ENCODE measurements at regions not wholly inside any gene's neighbourhood (a gene's known extent, or its start where the extent isn't known, plus 50 kb on each side); places are given as distances from the start of the nearest gene placed in this dataset.

GRCh38 chr13:68257111-68257842, 1027.1 kb upstream of the PCDH9 start:
- no peak for DNase-seq

GRCh38 chr13:68254151-68254550, 1024.0 kb upstream of the PCDH9 start:
- peak in 1 of 3 experiments; percentile 49 for DNase-seq

- peak in 1 of 3 experiments; percentile 36 for DNase-seq
Observed at GRCh38 chr13:68234274-68234673, 1004.1 kb upstream of the PCDH9 start.

GRCh38 chr13:68232351-68233130, 1002.4 kb upstream of the PCDH9 start:
- no peak for DNase-seq

GRCh38 chr13:68214691-68215415, 984.7 kb upstream of the PCDH9 start:
- DNase-seq = peak in 2 of 3 experiments; percentile 75 to 96

- no peak for DNase-seq
Observed at GRCh38 chr13:68199271-68199670, 969.1 kb upstream of the PCDH9 start.

- DNase-seq = no peak
Observed at GRCh38 chr13:68190818-68191217, 960.7 kb upstream of the PCDH9 start.

GRCh38 chr13:68185444-68186141, 955.5 kb upstream of the PCDH9 start:
- no peak for DNase-seq

- DNase-seq = no peak
Observed at GRCh38 chr13:68176475-68176874, 946.3 kb upstream of the PCDH9 start.

GRCh38 chr13:68174893-68175292, 944.8 kb upstream of the PCDH9 start:
- DNase-seq = no peak

- DNase-seq = no peak
Observed at GRCh38 chr13:68173111-68173510, 943.0 kb upstream of the PCDH9 start.

- DNase-seq = no peak
Observed at GRCh38 chr13:68170961-68171360, 940.8 kb upstream of the PCDH9 start.

- DNase-seq = no peak
Observed at GRCh38 chr13:68168448-68168847, 938.3 kb upstream of the PCDH9 start.

GRCh38 chr13:68160466-68160865, 930.3 kb upstream of the PCDH9 start:
- DNase-seq = no peak

- DNase-seq = no peak
Observed at GRCh38 chr13:68152414-68152813, 922.3 kb upstream of the PCDH9 start.

GRCh38 chr13:68145852-68146251, 915.7 kb upstream of the PCDH9 start:
- DNase-seq = no peak

GRCh38 chr13:68128297-68128915, 898.3 kb upstream of the PCDH9 start:
- no peak for DNase-seq

- DNase-seq = no peak
Observed at GRCh38 chr13:68125087-68125480, 894.9 kb upstream of the PCDH9 start.

GRCh38 chr13:68124437-68125086, 894.4 kb upstream of the PCDH9 start:
- DNase-seq = no peak

- no peak for DNase-seq
Observed at GRCh38 chr13:68110178-68110768, 880.1 kb upstream of the PCDH9 start.

GRCh38 chr13:68107667-68108066, 877.5 kb upstream of the PCDH9 start:
- DNase-seq = no peak

GRCh38 chr13:68099631-68100030, 869.5 kb upstream of the PCDH9 start:
- DNase-seq = no peak
